Upper lobe of left lung (tissue), 6 donors: ENCODE measurements at regions not wholly inside any gene's neighbourhood (a gene's known extent, or its start where the extent isn't known, plus 50 kb on each side); places are given as distances from the start of the nearest gene placed in this dataset.
"Not testable (repeated sequence)": the region's sequence is repeated elsewhere in the genome, so short reads cannot be mapped to it uniquely, and the experiment has no call there.

Experiments
- ATAC-seq, 2 donors: fragments of 200-7000 bp; cut with Tn5 transposase; one replicate each; pipeline ENCODE4 v1.9.1; 2022; ENCODE audit warnings: mild to moderate bottlenecking in 2 of 2, moderate library complexity in 2 of 2; ENCODE audit not compliant: low FRiP score in 2 of 2
- DNase-seq, 2 donors: peaks; one replicate each; pipeline ENCODE4 v3.0.0-alpha.2; 2019 to 2020
- H3K27ac ChIP-seq, 4 donors: fragments of 200-600 bp; sonication (generic); one replicate each; pipeline ENCODE4 v1.5.1; 2016 to 2019
- H3K27me3 ChIP-seq, 4 donors: fragments of 200-600 bp; sonication (generic); one replicate each; pipeline ENCODE4 v1.5.1; 2017 to 2019
- H3K36me3 ChIP-seq, 4 donors: fragments of 200-600 bp; sonication (generic); one replicate each; pipeline ENCODE4 v1.5.1; 2016 to 2019
- H3K4me1 ChIP-seq, 4 donors: fragments of 200-600 bp; sonication (generic); one replicate each; pipeline ENCODE4 v1.5.1; 2018 to 2019
- H3K4me3 ChIP-seq, 4 donors: fragments of 200-600 bp; sonication (generic); one replicate each; pipeline ENCODE4 v1.5.1; 2017 to 2019; ENCODE audit warnings: mild to moderate bottlenecking in 2 of 4, moderate library complexity in 1 of 4
- H3K9me3 ChIP-seq, 4 donors: fragments of 200-600 bp; sonication (generic); one replicate each; pipeline ENCODE4 v1.5.1; 2018 to 2019
- EP300 ChIP-seq, 4 donors: sonication (generic); formaldehyde crosslinking; IDR thresholded peaks; one replicate each; pipeline ENCODE4 v1.5.1; 2017; ENCODE audit warnings: antibody characterized with exemption in 4 of 4, control low read depth in 2 of 4
- POLR2A ChIP-seq, 4 donors: fragments of 450-650 bp; IDR thresholded peaks; one replicate each; pipeline ENCODE4 v1.5.1; 2016 to 2017; ENCODE audit warnings: antibody characterized with exemption in 4 of 4, mild to moderate bottlenecking in 2 of 4
- POLR2AphosphoS5 ChIP-seq, 2 donors: sonication (generic); formaldehyde crosslinking; IDR thresholded peaks; one replicate each; pipeline ENCODE4 v1.5.1; 2017; ENCODE audit warnings: antibody characterized with exemption in 2 of 2
- WGBS, 2 donors: methylation state at CpG; one replicate each; pipeline ENCODE4 v1.1.5; 2017 to 2018; 5-methylcytosine and 5-hydroxymethylcytosine counted together
- TF ChIP-seq, protein P1 (sequence below), 6 experiments: fragments of 450-650 bp in 4 of 6; fragments of 200-600 bp in 2 of 6; sonication (generic) in 2 of 6; IDR thresholded peaks; one replicate each; pipeline ENCODE4 v1.5.1; 2016 to 2019; ENCODE audit warnings: antibody characterized with exemption in 6 of 6
- donor health status: DM: no; HTN: no; CAD: no; lungs with moderate emphysema.
- donor health status: DM: no; HTN: yes; CAD: no; lungs with severe emphysema.

DNA sequence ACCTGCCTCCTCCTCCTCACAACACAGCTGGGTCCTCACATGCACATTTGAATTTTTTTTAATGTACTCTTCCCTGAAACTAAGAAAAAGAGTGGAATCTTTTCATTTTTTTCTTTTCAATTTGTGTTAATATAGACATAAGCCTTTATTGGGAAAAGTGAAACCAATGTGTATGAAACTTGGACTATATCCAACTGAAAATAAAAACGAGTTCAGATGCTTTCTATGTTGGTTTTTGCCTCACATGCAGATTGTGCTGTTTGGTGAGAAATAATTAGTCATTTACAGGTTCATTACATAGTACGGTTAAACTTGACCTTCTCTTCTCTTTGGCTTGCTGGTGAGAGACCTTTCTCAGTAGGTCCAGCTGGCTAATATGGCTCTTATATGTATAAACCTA, 515.2 kb upstream of the FANCL start:
- no peak for DNase-seq
- no peaks in the 10 kb centered on the region for H3K9me3 ChIP-seq
- ATAC-seq, result no peak
- H3K4me1 ChIP-seq, result no peaks in the 10 kb centered on the region
- no peak overlapping the region for H3K4me3 ChIP-seq
- no peaks in the 10 kb centered on the region for H3K36me3 ChIP-seq
- 34 to 41% methylated on average over 2 of the region's 2 CpGs for WGBS, 2 donors
- H3K27ac ChIP-seq, result no peak overlapping the region
- no peaks in the 10 kb centered on the region for H3K27me3 ChIP-seq
- TF ChIP-seq, protein P1, sequence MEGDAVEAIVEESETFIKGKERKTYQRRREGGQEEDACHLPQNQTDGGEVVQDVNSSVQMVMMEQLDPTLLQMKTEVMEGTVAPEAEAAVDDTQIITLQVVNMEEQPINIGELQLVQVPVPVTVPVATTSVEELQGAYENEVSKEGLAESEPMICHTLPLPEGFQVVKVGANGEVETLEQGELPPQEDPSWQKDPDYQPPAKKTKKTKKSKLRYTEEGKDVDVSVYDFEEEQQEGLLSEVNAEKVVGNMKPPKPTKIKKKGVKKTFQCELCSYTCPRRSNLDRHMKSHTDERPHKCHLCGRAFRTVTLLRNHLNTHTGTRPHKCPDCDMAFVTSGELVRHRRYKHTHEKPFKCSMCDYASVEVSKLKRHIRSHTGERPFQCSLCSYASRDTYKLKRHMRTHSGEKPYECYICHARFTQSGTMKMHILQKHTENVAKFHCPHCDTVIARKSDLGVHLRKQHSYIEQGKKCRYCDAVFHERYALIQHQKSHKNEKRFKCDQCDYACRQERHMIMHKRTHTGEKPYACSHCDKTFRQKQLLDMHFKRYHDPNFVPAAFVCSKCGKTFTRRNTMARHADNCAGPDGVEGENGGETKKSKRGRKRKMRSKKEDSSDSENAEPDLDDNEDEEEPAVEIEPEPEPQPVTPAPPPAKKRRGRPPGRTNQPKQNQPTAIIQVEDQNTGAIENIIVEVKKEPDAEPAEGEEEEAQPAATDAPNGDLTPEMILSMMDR (IDR thresholded peaks at IDR 0.05), result no peak
- TF ChIP-seq POLR2AphosphoS5 (IDR thresholded peaks at IDR 0.05) (no peak), EP300 (IDR thresholded peaks at IDR 0.05) (no peak)

DNA sequence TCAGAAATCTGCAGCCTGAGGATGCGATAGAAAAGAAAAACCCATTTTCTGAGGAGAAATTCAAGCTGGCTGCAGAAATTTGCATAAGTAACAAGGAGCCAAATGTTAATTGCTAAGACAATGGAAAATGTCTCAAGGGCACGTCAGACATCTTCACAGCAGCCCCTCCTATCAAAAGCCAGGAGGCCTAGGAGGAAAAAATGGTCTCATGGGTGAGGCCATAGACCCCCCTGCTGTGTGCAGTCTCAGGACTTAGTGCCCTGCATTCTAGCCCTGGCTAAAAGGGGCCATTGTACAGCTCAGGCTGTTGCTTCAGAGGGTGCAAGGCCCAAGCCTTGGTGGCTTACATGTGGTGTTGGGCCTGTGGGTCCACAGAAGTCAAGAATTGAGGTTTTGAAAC, 511.4 kb upstream of the FANCL start:
- ATAC-seq, H3K4me3 ChIP-seq, H3K27me3 ChIP-seq, DNase-seq, H3K36me3 ChIP-seq, H3K4me1 ChIP-seq, H3K9me3 ChIP-seq, H3K27ac ChIP-seq: not testable (repeated sequence)
- WGBS, 2 donors, result 47 to 48% methylated on average over 2 of the region's 2 CpGs

DNA sequence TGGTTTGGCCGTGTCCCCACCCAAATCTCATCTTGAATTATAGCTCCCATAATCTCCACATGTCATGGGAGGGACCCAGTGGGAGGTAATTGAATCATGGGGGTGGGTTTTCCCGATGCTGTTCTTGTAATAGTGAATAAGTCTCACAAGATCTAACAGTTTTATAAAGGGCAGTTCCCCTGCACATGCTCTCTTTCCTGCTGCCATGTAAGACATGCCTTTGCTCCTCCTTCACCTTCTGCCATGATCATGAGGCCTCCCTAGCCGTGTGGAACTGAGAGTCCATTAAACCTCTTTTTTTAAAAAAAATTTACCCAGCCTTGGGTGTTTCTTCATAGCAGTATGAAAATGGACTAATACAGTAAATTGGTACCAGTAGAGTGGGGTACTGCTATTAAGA, 510.6 kb upstream of the FANCL start:
- DNase-seq, H3K4me1 ChIP-seq, H3K27ac ChIP-seq: not testable (repeated sequence)

DNA sequence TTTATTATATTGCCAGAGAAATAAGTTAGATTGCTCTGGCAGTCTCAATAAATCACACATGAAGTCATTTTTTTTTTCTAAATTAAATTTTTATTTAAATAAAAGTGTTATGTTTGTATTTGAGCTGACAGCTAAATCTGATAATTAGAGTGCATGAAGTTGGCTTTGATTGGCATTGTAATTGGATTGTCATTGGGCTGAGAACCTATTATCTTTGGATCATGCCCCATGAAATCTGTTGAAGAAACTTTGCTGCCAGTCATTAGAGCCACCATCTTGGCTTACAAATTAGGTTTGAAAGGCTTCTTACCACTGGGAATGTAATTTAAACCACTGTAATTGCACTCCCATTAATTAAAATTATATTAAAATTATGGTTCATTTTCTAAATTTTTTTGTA, 507.9 kb upstream of the FANCL start:
- DNase-seq, result no peak
- TF ChIP-seq POLR2A (IDR thresholded peaks at IDR 0.05), result no peak
- no peak for TF ChIP-seq POLR2AphosphoS5 (IDR thresholded peaks at IDR 0.05)
- no peak for ATAC-seq
- H3K4me3 ChIP-seq, result no peak overlapping the region
- no peak overlapping the region for H3K27ac ChIP-seq
- no peaks in the 10 kb centered on the region for H3K27me3 ChIP-seq
- H3K36me3 ChIP-seq, result no peaks in the 10 kb centered on the region
- H3K4me1 ChIP-seq, result no peaks in the 10 kb centered on the region
- H3K9me3 ChIP-seq, result no peaks in the 10 kb centered on the region

More for the DNA sequence above, 510.6 kb upstream of the FANCL start:
- H3K27me3 ChIP-seq, H3K9me3 ChIP-seq, H3K36me3 ChIP-seq, ATAC-seq, H3K4me3 ChIP-seq: not testable (repeated sequence)
- WGBS, 2 donors, result 74 to 82% methylated on average over 3 of the region's 3 CpGs

DNA sequence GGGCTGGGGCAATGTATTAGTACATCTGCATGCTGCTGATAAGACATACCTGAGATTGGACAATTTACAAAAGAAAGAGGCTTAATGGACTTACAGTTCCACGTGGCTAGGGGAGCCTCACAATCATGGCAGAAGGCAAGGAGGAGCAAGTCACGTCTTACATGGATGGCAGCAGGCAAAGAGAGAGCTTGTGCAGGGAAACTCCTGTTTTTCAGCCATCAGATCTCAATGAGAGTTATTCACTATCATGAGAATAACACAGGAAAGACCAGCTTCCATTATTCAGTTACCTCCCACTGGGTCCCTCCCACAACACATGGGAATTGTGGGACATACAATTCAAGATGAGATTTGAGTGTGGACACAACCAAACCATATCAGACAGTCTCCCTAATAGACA, 504.2 kb upstream of the FANCL start:
- not testable (repeated sequence) for H3K27me3 ChIP-seq, DNase-seq, H3K36me3 ChIP-seq, H3K27ac ChIP-seq, H3K4me3 ChIP-seq, ATAC-seq, H3K9me3 ChIP-seq, H3K4me1 ChIP-seq
- WGBS, 2 donors, result 72 to 85% methylated on average over 2 of the region's 2 CpGs

DNA sequence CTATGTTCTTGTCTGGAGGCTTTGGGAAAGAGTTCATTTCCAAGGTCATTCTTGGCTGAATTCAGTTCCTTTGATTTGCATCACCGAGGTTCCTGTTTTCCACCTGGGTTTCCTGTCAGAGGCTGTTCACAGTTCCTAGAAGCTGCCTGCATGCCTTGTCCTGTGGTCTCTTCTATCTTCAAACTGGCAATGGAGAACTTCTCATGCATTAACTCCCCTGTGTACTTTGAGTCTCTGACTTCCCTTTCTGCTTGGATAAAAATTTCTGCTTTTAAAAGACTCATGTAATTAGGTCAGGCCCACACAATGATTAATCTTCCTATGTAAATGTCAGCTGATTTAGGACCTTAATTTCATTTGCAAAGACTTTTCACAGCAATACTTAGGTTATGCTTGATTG, 499.3 kb upstream of the FANCL start:
- 52 to 56% methylated on average over 1 of the region's 1 CpG for WGBS, 2 donors
- Histone ChIP-seq H3K27ac (no peak overlapping the region), H3K4me3 (no peak overlapping the region), H3K9me3 (no peaks in the 10 kb centered on the region), H3K4me1 (no peaks in the 10 kb centered on the region), H3K36me3 (no peaks in the 10 kb centered on the region), H3K27me3 (no peaks in the 10 kb centered on the region)
- TF ChIP-seq, protein P1 (IDR thresholded peaks at IDR 0.05), result no peak
- no peak for TF ChIP-seq POLR2AphosphoS5 (IDR thresholded peaks at IDR 0.05)
- no peak for TF ChIP-seq EP300 (IDR thresholded peaks at IDR 0.05)
- TF ChIP-seq POLR2A (IDR thresholded peaks at IDR 0.05), result no peak
- no peak for DNase-seq
- ATAC-seq, result no peak

DNA sequence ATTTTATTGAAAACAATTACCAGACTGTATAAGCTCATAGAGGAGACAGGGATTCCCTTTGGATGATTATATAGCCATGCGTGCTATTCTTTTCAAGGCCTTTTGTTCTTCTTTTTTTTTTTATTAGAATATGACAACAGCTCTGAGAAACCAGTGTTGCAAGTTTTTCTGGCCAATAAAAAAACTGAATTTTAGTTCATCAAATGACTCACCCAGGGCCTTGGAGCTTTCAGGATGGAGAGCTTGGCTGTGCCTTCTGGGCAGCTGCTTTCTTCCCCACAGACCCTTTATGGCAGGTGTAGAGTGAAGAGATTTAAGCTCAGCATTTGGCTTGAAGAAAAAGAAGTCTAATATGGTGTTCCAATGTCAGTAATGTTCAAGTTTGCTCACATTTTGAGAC, 497.9 kb upstream of the FANCL start:
- 91 to 92% methylated on average over 1 of the region's 1 CpG for WGBS, 2 donors
- H3K27me3 ChIP-seq, result no peaks in the 10 kb centered on the region
- TF ChIP-seq POLR2A (IDR thresholded peaks at IDR 0.05) (no peak), POLR2AphosphoS5 (IDR thresholded peaks at IDR 0.05) (no peak), EP300 (IDR thresholded peaks at IDR 0.05) (no peak)
- TF ChIP-seq, protein P1 (IDR thresholded peaks at IDR 0.05), result no peak
- ATAC-seq (no peak), DNase-seq (no peak)
- no peaks in the 10 kb centered on the region for H3K36me3 ChIP-seq
- no peaks in the 10 kb centered on the region for H3K9me3 ChIP-seq
- no peak overlapping the region for H3K27ac ChIP-seq
- no peaks in the 10 kb centered on the region for H3K4me1 ChIP-seq
- H3K4me3 ChIP-seq, result no peak overlapping the region
